GM03348 (cell line): ENCODE measurements at regions not wholly inside any gene's neighbourhood (a gene's known extent, or its start where the extent isn't known, plus 50 kb on each side); places are given as distances from the start of the nearest gene placed in this dataset.

Experiments
- DNase-seq: peaks from one replicate; pipeline ENCODE4 v3.0.0; 2012; ENCODE audit warnings: low spot score

GRCh38 chr2:41779888-41780287 lies 267.9 kb upstream of the PKDCC start:
- DNase-seq, result no peak

DNA sequence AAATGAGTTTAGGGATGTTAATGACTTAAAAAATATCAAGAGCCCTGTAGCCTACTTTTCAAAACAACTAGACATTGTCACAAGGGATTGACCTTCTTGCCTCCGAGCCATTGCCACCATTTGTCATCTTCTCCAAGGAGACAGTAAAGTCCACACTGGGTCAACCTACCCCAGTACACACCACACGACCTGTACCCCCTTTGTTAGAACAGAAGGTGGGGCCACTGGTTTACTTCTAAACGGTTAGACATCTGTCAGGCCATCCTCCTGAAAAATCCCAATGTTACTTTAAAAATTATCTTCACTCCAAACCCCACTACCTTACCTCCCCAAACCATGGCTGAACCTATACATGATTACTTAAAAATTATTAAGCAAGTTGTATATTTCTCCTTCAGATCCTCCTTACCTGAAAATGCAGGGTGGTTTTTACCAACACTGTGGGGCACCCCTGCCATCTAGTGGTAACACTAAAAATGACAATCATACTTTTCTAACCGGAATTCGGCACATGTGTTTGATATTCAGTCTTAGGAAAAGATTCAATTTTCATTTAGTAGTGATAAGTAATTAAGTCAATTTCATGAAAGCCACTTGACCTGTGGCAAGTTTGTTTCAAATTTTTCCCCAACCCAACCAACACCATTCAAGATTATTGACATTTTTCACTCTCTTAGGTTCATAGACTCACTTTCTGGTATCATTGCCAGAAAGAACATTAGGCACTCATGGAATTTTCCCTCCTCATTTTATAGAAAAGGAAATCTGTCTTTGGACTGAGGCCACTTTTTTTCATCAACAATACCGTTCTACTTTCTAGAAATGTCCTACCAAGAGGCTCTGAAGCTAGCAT lies 265.3 kb upstream of the PKDCC start:
- peak; percentile 64 for DNase-seq

DNA sequence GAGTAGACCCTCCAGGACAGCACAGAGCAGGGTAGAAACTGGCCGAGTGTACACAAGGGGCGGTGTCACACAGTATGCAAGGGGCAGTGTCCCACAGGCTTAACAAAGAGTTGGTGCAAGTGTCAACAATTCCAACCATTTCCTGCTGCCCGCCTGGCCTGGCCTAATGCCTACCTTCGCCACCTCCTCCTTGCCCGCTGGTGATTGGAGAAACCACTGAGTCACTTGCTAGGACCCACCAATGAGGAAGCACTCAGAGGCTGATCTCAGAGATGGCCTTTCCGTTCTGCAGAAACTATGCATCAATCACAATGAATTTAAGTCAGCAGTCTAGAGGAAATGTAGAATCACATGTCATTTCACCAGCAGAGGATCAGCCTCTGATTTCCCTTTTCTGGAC lies 263.3 kb upstream of the PKDCC start:
- no peak for DNase-seq

DNA sequence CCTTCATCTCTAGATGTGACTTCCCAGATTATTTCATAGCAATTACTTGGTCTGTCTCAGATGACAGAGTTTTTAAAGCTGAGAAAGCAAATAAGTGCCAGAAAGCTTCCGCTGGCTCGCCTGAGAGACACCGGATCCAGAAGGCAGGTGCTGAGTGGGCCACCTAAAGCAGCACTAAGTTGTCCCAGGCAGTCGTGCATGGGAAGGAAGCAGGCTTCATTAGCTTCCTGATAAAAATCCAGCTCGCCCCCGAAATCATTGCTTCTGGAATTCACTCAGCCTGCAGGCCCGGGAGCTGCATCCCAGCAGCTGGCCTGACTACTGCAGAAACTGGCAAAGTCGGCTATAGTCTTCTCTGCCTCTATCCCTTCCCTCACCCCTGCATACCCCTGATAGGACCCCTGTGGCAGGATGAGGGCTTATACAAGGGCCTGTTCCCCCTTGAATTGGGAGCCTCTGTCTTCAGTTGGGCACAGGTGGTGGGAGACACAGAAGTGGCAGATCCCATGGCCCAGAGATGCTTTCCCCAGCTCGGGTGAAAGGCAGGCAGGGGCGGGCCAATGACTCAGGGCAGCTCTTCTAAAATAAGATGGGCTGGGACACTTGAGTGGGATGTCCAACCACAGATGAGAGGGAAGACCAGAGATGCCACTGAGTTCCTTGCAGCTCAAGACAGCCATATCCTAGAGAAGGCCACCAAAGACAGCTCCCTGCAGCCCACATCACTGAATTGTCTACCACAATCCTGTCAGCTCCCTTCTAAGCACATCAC lies 262.4 kb upstream of the PKDCC start:
- DNase-seq, result no peak

DNA sequence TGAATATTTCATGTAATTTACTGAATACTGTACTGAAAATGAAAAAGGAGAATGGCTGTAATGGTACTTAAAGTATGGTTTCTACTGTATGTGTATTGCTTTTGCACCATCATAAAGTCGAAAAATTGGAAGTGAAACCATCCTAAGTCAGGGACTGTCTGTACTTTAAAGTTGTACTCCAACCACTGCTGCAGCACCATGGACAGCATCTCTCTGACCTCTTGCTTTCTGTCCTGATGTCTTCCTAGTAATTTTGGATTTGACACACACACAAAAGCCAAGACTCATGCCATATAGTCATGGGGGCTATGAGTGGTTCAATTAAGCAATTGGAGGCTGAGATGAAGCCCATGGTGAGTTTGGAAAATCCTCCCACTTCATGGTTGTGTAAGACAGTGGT lies 256.3 kb upstream of the PKDCC start:
- DNase-seq, result peak; percentile 41

DNA sequence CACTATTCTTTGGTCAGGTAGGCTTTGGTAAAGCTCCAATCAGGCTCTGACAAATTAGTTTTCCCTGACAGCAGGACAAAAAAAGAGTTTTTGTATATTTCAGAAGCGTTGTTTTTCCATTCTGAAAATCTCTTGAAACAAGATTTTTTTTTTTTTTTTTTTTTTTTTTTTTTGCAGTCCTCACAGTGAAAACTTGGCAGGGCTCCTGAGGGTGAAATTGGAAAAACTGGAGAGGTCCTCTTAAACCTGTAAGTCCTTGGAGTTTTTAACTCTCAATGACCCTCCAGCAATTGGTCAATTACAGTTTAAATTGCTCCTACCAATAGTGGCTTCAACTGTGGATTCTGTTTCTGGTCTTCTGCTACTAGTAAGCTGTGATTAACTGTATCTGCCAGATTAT lies 244.5 kb upstream of the PKDCC start:
- DNase-seq, result no peak

DNA sequence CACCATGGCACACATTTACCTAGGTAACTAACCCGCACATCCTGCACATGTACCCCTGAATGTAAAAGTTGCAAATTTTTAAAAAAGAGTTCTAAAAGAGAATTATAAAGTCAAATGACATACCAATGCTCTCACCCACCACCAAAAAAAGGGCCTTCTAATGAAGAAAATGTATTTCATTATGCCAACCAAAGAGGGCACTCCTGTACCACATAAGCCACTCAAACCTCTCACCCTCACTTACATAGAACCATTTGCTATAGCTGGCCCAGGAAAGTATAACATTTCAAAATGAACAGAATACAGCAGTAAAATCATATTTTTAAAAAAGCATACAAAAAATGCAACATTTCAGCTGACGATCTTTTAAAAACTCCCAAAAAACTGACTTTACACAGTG lies 241.5 kb upstream of the PKDCC start:
- DNase-seq, result no peak

GRCh38 chr2:41821167-41821566 lies 226.7 kb upstream of the PKDCC start:
- DNase-seq, result no peak

DNA sequence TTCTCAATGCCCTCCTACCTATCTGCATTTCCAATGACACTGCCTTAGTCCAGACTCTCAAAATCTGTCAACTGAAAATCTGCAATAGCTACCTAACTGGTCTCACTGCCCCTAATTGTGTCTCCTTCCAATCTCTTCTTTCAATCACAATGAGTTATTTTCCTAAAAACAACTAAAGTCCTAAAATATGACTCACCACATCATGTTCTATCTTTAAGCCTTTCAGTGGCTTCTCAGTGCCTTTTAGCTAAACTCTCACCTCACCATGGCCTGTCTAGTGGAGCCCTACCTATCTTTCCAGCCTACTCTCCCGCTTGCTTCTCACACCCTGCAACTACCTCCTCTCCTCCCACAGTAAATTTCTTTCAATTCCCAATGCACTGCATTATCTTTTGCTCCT lies 220.9 kb upstream of the PKDCC start:
- DNase-seq, result no peak

GRCh38 chr2:41827354-41827971 lies 220.4 kb upstream of the PKDCC start:
- no peak for DNase-seq

GRCh38 chr2:41828052-41828643 lies 219.7 kb upstream of the PKDCC start:
- no peak for DNase-seq

DNA sequence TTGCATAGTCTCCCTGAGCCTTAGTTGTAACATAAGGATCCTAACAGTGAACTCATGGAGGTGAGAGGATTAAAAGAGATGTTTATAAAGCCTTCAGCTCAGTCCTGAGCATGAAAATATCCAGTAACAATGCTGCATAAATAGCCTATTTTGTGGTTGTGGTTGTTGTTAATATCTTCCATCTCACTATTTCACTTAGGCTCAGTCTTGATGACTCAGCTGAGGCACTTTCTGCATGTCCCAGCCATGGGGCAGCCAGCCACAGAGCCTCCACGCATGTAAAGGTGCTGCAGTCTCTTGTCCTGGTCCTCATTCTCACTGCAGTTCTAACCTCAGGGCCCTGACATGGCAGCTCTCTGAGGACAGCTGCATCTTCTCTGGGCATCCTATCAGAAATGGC lies 218.8 kb upstream of the PKDCC start:
- no peak for DNase-seq

GRCh38 chr2:41830600-41830999 lies 217.2 kb upstream of the PKDCC start:
- DNase-seq, result no peak

- no peak for DNase-seq
Observed at GRCh38 chr2:41832218-41832617, 215.6 kb upstream of the PKDCC start.

DNA sequence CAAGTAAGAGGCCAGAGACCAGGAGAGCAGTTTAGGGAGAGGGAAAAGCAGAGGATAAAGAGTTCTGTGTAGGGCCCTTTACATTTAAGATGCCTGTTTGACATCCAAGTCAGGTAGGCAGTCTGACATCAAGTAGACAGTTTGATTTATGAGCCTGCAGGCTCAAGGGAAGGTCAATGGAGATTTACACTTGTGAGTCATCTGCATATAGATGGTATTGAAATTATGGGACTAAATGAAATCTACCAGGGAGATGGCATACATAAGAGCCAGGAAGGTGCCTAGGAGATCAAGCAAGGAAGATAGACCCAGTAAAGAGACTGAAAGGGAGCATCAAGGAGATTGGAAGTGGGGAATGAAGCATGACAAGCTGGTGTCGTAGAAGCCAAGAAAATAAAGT lies 212.4 kb upstream of the PKDCC start:
- no peak for DNase-seq

DNA sequence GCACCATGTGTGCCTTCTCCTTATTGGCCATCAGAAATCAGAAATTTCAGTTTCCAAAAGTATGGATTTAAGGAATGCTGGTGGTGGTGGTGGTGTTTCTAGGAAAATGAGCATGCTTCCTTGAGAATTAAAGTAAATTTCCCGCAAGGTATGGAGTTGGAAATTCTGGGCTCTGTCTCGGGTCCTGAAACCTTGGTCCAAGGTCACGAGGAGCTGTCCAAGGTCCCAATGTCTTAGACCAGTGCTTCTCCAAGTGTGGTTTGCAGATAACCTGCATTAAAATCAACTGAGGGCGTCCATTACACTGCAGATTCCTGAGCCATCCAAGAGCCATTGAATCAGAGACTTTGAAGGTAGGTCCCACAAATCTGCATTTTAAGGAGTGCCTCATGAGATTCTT lies 210.9 kb upstream of the PKDCC start:
- DNase-seq, result peak; percentile 20

DNA sequence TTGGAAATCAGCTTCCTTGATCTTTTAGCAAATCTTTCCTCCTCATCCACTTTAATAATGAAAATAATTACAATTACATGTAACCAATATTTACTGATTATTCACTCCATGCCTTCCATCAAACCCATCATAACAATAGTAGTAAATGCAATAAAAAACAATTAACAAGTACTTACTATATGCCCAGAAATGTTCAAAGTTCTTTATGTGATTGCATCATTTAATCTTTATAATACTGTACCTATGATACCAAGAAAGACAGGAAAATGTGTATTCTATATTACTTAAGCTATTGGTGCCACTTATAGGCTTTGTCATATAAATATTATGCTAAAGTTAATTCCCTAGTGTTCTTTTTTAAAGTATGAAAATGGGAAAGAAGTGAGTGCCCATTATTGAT lies 210.2 kb upstream of the PKDCC start:
- no peak for DNase-seq

DNA sequence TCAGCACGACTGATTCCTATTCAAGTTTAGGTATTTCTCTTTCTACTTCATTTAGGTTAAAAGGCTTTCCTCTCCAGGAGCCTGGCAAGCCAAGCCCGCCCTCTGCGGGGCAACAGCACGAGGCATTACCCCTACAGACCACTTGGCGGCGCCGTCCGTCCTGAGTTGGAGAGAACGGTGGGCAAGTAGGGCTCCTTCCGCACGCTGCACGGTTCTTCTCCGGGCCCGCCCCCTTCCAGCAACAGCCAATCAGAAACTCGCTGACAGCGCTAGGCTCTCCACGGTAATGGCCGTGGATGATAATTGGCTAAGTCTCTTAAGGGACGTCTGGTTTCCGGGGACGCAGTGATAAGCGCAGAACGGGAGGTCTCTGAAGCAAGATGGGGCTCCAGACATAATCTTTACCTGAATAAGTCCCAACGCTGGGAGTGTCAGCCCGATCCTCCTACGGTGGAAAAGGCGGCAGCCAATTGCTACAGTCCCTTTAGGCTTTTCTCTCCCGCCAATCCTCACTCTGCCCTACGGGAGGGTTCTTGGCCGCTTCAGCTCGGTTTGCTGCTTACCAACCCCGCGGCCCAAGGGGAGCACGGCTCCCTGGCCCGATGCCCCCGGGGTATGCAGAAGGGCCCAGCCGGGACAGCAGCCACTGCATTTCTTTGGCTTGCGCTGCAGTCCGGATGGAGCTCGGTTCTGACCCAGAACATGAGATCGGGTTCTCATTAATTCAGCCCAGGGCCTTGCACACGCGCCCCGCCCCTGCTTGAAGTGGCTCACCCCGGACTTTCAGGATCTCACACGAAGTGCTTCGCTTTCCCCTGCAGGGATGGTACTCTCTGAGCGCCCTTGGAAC lies 206.9 kb upstream of the PKDCC start:
- DNase-seq, result peak; percentile 98

- DNase-seq, result no peak
Observed at GRCh38 chr2:41846962-41847361, 200.9 kb upstream of the PKDCC start.

- no peak for DNase-seq
Observed at GRCh38 chr2:41847744-41848441, 199.9 kb upstream of the PKDCC start.

GRCh38 chr2:41851554-41851953 lies 196.3 kb upstream of the PKDCC start:
- DNase-seq, result no peak
